MCF 10A (cell line): ENCODE measurements at regions not wholly inside any gene's neighbourhood (a gene's known extent, or its start where the extent isn't known, plus 50 kb on each side); places are given as distances from the start of the nearest gene placed in this dataset.

Experiments used
- BruUV-seq: library from RNA; stranded (reverse); fragments of 400-500 nt; replicated peaks from 2 replicates; lab custom pipeline; 2021; lab: Mats Ljungman, UMichigan
- CTCF ChIA-PET: fragments of 300-600 bp; sonication (Branson Sonifier 250); formaldehyde crosslinking; extraction: SDS; loops from one replicate; lab custom pipeline; 2021; ENCODE audit warnings: antibody characterized with exemption, inconsistent platforms; lab: Yijun Ruan, JAX
- POLR2A ChIA-PET: fragments of 300-600, 350-650 bp; sonication (Branson Sonifier 250); formaldehyde crosslinking; extraction: SDS; loops from one replicate; lab custom pipeline; 2020; ENCODE audit warnings: antibody characterized with exemption, inconsistent platforms; lab: Yijun Ruan, JAX
- DNase-seq: peaks from one replicate; pipeline ENCODE4 v3.0.0-alpha.2; 2018; ENCODE audit not compliant: unreplicated experiment
- H3K27ac Mint-ChIP-seq: one replicate; pipeline ENCODE4 v1.8.0; 2022; ENCODE audit warnings: mild to moderate bottlenecking, low read depth, mixed read lengths; ENCODE audit not compliant: unreplicated experiment
- H3K27me3 Mint-ChIP-seq: one replicate; pipeline ENCODE4 v1.8.0; 2022; ENCODE audit warnings: mixed read lengths; ENCODE audit not compliant: insufficient read depth, unreplicated experiment
- H3K36me3 Mint-ChIP-seq: one replicate; pipeline ENCODE4 v1.8.0; 2022; ENCODE audit warnings: mild to moderate bottlenecking, moderate library complexity, mixed read lengths; ENCODE audit not compliant: insufficient read depth, unreplicated experiment
- H3K4me1 Mint-ChIP-seq: one replicate; pipeline ENCODE4 v1.8.0; 2022; ENCODE audit warnings: mixed read lengths; ENCODE audit not compliant: insufficient read depth, unreplicated experiment
- H3K4me3 Mint-ChIP-seq: one replicate; pipeline ENCODE4 v1.8.0; 2022; ENCODE audit warnings: mild to moderate bottlenecking, moderate library complexity, mixed read lengths; ENCODE audit not compliant: unreplicated experiment
- H3K9me3 Mint-ChIP-seq: one replicate; pipeline ENCODE4 v1.8.0; 2022; ENCODE audit warnings: mixed read lengths; ENCODE audit not compliant: unreplicated experiment
- CTCF ChIP-seq: fragments of 200-600 bp; IDR thresholded peaks from one replicate; pipeline ENCODE4 v1.8.0; 2022; ENCODE audit warnings: antibody characterized with exemption, mild to moderate bottlenecking; ENCODE audit not compliant: unreplicated experiment
- intact Hi-C: fragments of 100-400 bp; cut with micrococcal nuclease; formaldehyde crosslinking; loops from 2 replicates; pipeline ENCODE4 v1.14.1; 2022

GRCh38 chr4:71239365-71239764 lies 99.5 kb upstream of the SLC4A4 start:
- no peaks in the 10 kb centered on the region for H3K36me3 Mint-ChIP-seq
- intact Hi-C loops: no loop called here
- no peak overlapping the region for H3K4me3 Mint-ChIP-seq
- no TSS peak for BruUV-seq
- peak; percentile 26 for DNase-seq
- POLR2A ChIA-PET: no interaction called here
- no peaks in the 10 kb centered on the region for H3K4me1 Mint-ChIP-seq
- CTCF ChIA-PET: no interaction called here
- no peak for TF ChIP-seq CTCF
- H3K27ac Mint-ChIP-seq: no peak overlapping the region
- no peaks in the 10 kb centered on the region for H3K9me3 Mint-ChIP-seq
- no peaks in the 10 kb centered on the region for H3K27me3 Mint-ChIP-seq

- CTCF ChIA-PET: no interaction called here
- BruUV-seq: no TSS peak
- H3K27me3 Mint-ChIP-seq: no peaks in the 10 kb centered on the region
These were observed 98.7 kb upstream of the SLC4A4 start for GRCh38 chr4:71240094-71240493.

GRCh38 chr4:71241501-71242288 lies 97.1 kb upstream of the SLC4A4 start:
- peak; percentile 18 for DNase-seq
- no peaks in the 10 kb centered on the region for H3K9me3 Mint-ChIP-seq
- H3K27me3 Mint-ChIP-seq: no peaks in the 10 kb centered on the region
- intact Hi-C loops: no loop called here
- POLR2A ChIA-PET: interaction anchor here (0.6 kb wide), 1 partner anchor 32 kb away, joined by 3 read pairs; no protein-coding TSS in a partner anchor
- H3K4me3 Mint-ChIP-seq: no peak overlapping the region
- H3K4me1 Mint-ChIP-seq: no peaks in the 10 kb centered on the region
- no peak for TF ChIP-seq CTCF
- no peak overlapping the region for H3K27ac Mint-ChIP-seq
- CTCF ChIA-PET: no interaction called here
- no peaks in the 10 kb centered on the region for H3K36me3 Mint-ChIP-seq
- no TSS peak for BruUV-seq

More at GRCh38 chr4:71240094-71240493, 98.7 kb upstream of the SLC4A4 start:
- no peaks in the 10 kb centered on the region for H3K9me3 Mint-ChIP-seq
- TF ChIP-seq CTCF: no peak
- H3K4me3 Mint-ChIP-seq: no peak overlapping the region
- H3K4me1 Mint-ChIP-seq: no peaks in the 10 kb centered on the region
- intact Hi-C loops: no loop called here
- POLR2A ChIA-PET: no interaction called here
- DNase-seq: no peak
- no peaks in the 10 kb centered on the region for H3K36me3 Mint-ChIP-seq
- H3K27ac Mint-ChIP-seq: no peak overlapping the region

GRCh38 chr4:71243091-71243833 lies 95.6 kb upstream of the SLC4A4 start:
- H3K4me3 Mint-ChIP-seq: no peak overlapping the region
- no peaks in the 10 kb centered on the region for H3K4me1 Mint-ChIP-seq
- ChIA-PET POLR2A (no interaction called here), CTCF (interaction anchor here (2.7 kb wide), 1 partner anchor 14 kb away, joined by 7 read pairs; no protein-coding TSS in a partner anchor)
- BruUV-seq: no TSS peak
- TF ChIP-seq CTCF: no peak
- no peak overlapping the region for H3K27ac Mint-ChIP-seq
- no peaks in the 10 kb centered on the region for H3K36me3 Mint-ChIP-seq
- no peak for DNase-seq
- intact Hi-C loops: no loop called here
- H3K27me3 Mint-ChIP-seq: no peaks in the 10 kb centered on the region
- no peaks in the 10 kb centered on the region for H3K9me3 Mint-ChIP-seq
